Glomerular visceral epithelial cell (primary cell): ENCODE measurements at regions not wholly inside any gene's neighbourhood (a gene's known extent, or its start where the extent isn't known, plus 50 kb on each side); places are given as distances from the start of the nearest gene placed in this dataset.

ENCODE experiments used
- DNase-seq: peaks from one replicate; pipeline ENCODE4 v3.0.0-alpha.2; 2016; ENCODE audit errors: extremely low spot score

- no peak for DNase-seq
Measured at GRCh38 chr4:58553679-58554078, 1443.5 kb upstream of the IGFBP7 start.

- DNase-seq = no peak
Measured at GRCh38 chr4:58553031-58553430, 1442.8 kb upstream of the IGFBP7 start.

- no peak for DNase-seq
Measured at GRCh38 chr4:58551676-58552075, 1441.5 kb upstream of the IGFBP7 start.

- DNase-seq = no peak
Measured at GRCh38 chr4:58543465-58543864, 1433.3 kb upstream of the IGFBP7 start.

- no peak for DNase-seq
Measured at GRCh38 chr4:58541926-58542325, 1431.7 kb upstream of the IGFBP7 start.

GRCh38 chr4:58522765-58523382 is 1412.7 kb upstream of the IGFBP7 start:
- no peak for DNase-seq

- DNase-seq = no peak
Measured at GRCh38 chr4:58515226-58515625, 1405.0 kb upstream of the IGFBP7 start.

- no peak for DNase-seq
Measured at GRCh38 chr4:58514299-58514698, 1404.1 kb upstream of the IGFBP7 start.

GRCh38 chr4:58510652-58511051 is 1400.5 kb upstream of the IGFBP7 start:
- no peak for DNase-seq

GRCh38 chr4:58507079-58507478 is 1396.9 kb upstream of the IGFBP7 start:
- no peak for DNase-seq

- DNase-seq = no peak
Measured at GRCh38 chr4:58502839-58503238, 1392.7 kb upstream of the IGFBP7 start.

GRCh38 chr4:58499182-58499581 is 1389.0 kb upstream of the IGFBP7 start:
- no peak for DNase-seq

GRCh38 chr4:58491620-58492019 is 1381.4 kb upstream of the IGFBP7 start:
- DNase-seq = no peak

GRCh38 chr4:58477950-58478349 is 1367.8 kb upstream of the IGFBP7 start:
- DNase-seq = no peak

GRCh38 chr4:58477513-58477912 is 1367.3 kb upstream of the IGFBP7 start:
- no peak for DNase-seq

- no peak for DNase-seq
Measured at GRCh38 chr4:58475097-58475496, 1364.9 kb upstream of the IGFBP7 start.

GRCh38 chr4:58465031-58465430 is 1354.8 kb upstream of the IGFBP7 start:
- DNase-seq = no peak

- DNase-seq = no peak
Measured at GRCh38 chr4:58456727-58457384, 1346.7 kb upstream of the IGFBP7 start.

- no peak for DNase-seq
Measured at GRCh38 chr4:58453956-58454355, 1343.8 kb upstream of the IGFBP7 start.

GRCh38 chr4:58451707-58452106 is 1341.5 kb upstream of the IGFBP7 start:
- DNase-seq = no peak

- no peak for DNase-seq
Measured at GRCh38 chr4:58435871-58436270, 1325.7 kb upstream of the IGFBP7 start.

- DNase-seq = no peak
Measured at GRCh38 chr4:58413849-58414248, 1303.7 kb upstream of the IGFBP7 start.

- no peak for DNase-seq
Measured at GRCh38 chr4:58411904-58412303, 1301.7 kb upstream of the IGFBP7 start.

- no peak for DNase-seq
Measured at GRCh38 chr4:58406762-58407161, 1296.6 kb upstream of the IGFBP7 start.
